Thymus (tissue), 11 donors: ENCODE measurements at regions not wholly inside any gene's neighbourhood (a gene's known extent, or its start where the extent isn't known, plus 50 kb on each side); places are given as distances from the start of the nearest gene placed in this dataset.

Experiments
- DNase-seq, 9 donors: peaks; one replicate each; pipeline ENCODE4 v3.0.0-alpha.2; 2013; ENCODE audit warnings: low spot score in 9 of 9, low read depth in 6 of 9, missing footprints in 1 of 9
- H3K27ac ChIP-seq, 2 donors: one replicate each; pipeline ENCODE4 v1.5.1; 2013; ENCODE audit warnings: control low read depth in 1 of 2, low read depth in 1 of 2, low read length in 1 of 2, mild to moderate bottlenecking in 1 of 2, moderate library complexity in 1 of 2
- H3K27me3 ChIP-seq, 2 donors: one replicate each; pipeline ENCODE4 v1.5.1; 2013; ENCODE audit warnings: low read length in 1 of 2; ENCODE audit not compliant: control insufficient read depth in 2 of 2, insufficient read depth in 1 of 2
- H3K36me3 ChIP-seq, 2 donors: one replicate each; pipeline ENCODE4 v1.5.1; 2013; ENCODE audit warnings: low read length in 1 of 2, mild to moderate bottlenecking in 1 of 2, moderate library complexity in 1 of 2; ENCODE audit not compliant: control insufficient read depth in 2 of 2, insufficient read depth in 2 of 2
- H3K4me1 ChIP-seq, 2 donors: one replicate each; pipeline ENCODE4 v1.5.1; 2013; ENCODE audit warnings: low read length in 2 of 2; ENCODE audit not compliant: control insufficient read depth in 2 of 2, insufficient read depth in 2 of 2
- H3K4me3 ChIP-seq, 2 donors: one replicate each; pipeline ENCODE4 v1.5.1; 2013; ENCODE audit warnings: low read length in 2 of 2, control low read depth in 1 of 2, mild to moderate bottlenecking in 1 of 2
- H3K9me3 ChIP-seq, 2 donors: one replicate each; pipeline ENCODE4 v1.5.1; 2013; ENCODE audit warnings: low read length in 1 of 2, mild to moderate bottlenecking in 1 of 2; ENCODE audit not compliant: control insufficient read depth in 2 of 2, insufficient read depth in 1 of 2
- WGBS: extraction: QIAGEN DNeasy Blood & Tissue Kit; methylation state at CpG from one replicate; pipeline ENCODE4 v1.1.7; 2013; 5-methylcytosine and 5-hydroxymethylcytosine counted together
- donor health status: healthy.

DNA sequence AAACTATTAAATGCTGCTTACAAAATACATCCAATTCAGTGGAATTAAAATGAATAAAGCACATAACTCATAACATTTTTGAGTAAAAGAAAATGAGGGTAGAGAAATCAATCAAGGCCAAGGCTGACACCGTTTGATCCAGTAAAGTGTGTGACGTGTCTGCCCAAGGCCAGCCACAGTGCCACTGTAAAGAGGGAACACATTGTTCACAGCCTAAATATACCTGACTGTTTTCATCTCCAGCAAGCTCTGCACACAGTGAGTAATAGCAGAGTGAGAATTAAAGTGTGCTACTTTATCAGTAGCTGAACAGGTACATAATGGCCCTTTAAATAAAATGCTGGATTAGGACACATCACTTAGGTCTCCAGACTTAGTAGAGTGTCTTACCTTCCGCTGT, 130.8 kb upstream of the DPP6 start:
- Histone ChIP-seq H3K4me1 (no peaks in the 10 kb centered on the region), H3K27ac (no peak overlapping the region), H3K36me3 (no peaks in the 10 kb centered on the region), H3K4me3 (no peak overlapping the region), H3K9me3 (peaks cover 0 to 6% of the 10 kb centered on the region in 2 donors), H3K27me3 (no peaks in the 10 kb centered on the region)
- 90% methylated on average over 3 of the region's 3 CpGs for WGBS
- DNase-seq: no peak

DNA sequence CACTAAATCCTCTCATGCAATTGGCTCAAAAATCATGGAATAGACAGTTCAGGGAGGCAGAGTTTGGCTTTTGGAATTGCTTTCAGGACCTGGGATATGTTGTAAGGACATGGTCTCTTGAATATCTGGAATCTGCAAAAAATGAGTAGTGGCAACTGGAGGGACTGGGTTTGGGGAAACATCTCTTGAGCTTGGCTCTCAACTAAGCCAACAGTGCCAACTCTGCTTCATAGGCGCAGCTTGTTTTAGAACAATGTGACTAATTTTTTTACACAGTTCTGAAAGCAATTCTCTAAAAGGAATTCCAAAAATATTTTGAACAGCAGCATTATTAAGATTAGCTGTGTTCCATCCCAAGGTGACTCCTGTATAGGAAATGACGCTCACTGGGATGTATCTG, 121.5 kb upstream of the DPP6 start:
- Histone ChIP-seq H3K4me1 (no peaks in the 10 kb centered on the region), H3K27me3 (no peaks in the 10 kb centered on the region), H3K9me3 (no peaks in the 10 kb centered on the region), H3K36me3 (no peaks in the 10 kb centered on the region), H3K4me3 (no peak overlapping the region), H3K27ac (no peak overlapping the region)
- DNase-seq: no peak
- 88% methylated on average over 2 of the region's 2 CpGs for WGBS

DNA sequence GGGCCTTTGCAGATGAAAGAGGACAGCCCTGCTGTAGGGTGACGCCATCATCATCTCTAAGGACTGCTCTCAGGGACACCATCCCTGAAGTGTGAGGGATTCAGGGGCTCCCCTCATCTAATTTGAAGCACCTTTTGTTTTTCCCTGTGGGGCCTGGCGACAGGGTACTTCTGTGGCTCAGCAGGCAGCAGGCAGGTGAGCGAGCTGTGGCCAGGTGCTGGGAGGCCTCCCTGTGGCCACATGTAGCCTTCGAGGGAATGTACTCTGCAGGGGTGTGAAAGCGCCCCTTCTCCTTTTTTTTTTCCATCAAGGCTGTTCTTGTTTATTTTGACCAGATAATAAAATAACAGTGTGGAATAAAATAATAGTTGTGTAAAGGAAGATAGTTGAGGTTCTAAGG, 118.2 kb upstream of the DPP6 start:
- Histone ChIP-seq H3K4me1 (no peaks in the 10 kb centered on the region), H3K36me3 (no peaks in the 10 kb centered on the region), H3K9me3 (no peaks in the 10 kb centered on the region), H3K27me3 (no peaks in the 10 kb centered on the region), H3K4me3 (no peak overlapping the region), H3K27ac (no peak overlapping the region)
- WGBS: 85% methylated on average over 5 of the region's 5 CpGs
- DNase-seq: no peak

DNA sequence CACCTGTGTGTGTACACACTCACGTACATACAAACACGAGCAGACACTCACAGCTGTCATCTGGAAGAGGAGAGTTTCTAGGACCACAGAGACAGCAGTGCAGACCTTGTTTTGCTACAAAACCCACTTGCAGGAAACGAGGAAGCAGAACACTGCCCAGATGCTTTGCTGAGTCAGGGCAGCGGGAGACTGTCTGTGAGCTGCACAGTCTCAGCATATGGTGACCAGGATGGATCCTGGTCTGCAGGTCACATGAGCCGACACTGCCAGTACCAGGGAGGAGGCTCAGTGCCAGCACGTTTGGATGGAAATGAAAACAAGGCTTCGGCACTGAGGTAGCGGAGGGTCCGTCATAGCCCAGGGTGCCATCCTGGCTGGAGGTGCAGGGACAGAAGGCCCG, 117.6 kb upstream of the DPP6 start:
- Histone ChIP-seq H3K9me3 (no peaks in the 10 kb centered on the region), H3K36me3 (no peaks in the 10 kb centered on the region), H3K27ac (no peak overlapping the region), H3K4me3 (no peak overlapping the region), H3K4me1 (peaks cover 0 to 2% of the 10 kb centered on the region in 2 donors), H3K27me3 (no peaks in the 10 kb centered on the region)
- DNase-seq: no peak
- WGBS: 63% methylated on average over 10 of the region's 10 CpGs

DNA sequence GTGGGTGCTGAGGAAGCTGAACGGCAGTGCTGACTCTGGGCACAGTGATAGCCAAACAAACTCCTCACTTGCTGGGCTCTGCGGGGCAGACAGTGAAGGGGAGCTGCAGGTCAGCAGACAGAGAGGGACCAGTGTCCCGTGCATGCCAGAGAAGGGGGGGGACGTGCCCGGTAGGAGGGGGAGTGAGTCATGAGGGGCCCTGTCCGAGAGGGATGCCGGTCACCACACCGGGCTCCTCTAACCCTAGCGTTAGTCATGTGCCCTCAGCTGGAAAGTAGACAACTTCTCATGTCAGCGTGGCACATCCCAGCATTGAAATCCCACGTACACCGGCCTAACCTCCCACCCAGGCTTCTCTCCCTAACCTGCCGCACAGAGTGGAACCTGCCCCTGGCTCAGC, 117.1 kb upstream of the DPP6 start:
- no peak overlapping the region for H3K27ac ChIP-seq
- no peak for DNase-seq
- H3K27me3 ChIP-seq: no peaks in the 10 kb centered on the region
- no peaks in the 10 kb centered on the region for H3K9me3 ChIP-seq
- H3K4me1 ChIP-seq: peaks cover 0 to 2% of the 10 kb centered on the region in 2 donors
- H3K36me3 ChIP-seq: no peaks in the 10 kb centered on the region
- 89% methylated on average over 13 of the region's 13 CpGs for WGBS
- no peak overlapping the region for H3K4me3 ChIP-seq

DNA sequence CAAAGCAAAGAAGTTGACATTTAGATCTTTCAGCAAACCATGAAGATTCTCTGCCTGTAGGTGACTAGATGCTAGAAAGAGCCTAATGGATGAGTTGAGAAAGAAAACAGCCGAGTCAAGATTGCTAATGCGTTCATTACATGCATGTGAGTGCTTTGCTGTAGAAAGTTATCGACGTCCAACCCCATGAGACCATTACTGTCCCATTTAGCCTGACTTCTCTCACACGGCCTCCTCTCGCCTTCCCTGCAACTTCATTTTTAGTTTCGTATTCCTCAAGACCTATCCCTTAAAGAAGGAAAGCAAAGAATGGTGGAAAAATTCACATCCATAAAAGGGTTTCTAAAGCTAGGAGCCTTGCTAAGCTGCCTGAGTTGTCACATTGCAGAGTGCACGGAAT, 113.7 kb upstream of the DPP6 start:
- DNase-seq: no peak
- 95% methylated on average over 8 of the region's 8 CpGs for WGBS

DNA sequence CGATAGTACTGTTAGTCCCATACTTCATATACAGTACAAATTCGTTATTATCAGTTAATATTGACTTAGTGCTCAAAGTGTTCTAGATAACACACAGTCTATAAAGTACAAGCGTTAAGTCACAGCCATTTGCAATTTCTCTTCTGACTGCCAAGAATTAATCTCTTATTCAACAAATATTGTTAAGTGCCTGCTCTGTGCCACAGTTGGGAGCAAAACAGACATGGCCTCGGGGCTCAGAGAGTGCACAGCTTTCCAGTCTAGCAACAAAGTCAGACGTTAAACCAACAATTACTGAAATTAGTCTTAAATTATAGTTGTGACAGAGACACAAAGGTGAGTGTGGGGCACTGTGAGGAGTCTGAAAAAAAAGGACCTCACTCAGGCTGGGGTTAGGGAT, 113.0 kb upstream of the DPP6 start:
- H3K4me1 ChIP-seq: peaks cover 0 to 2% of the 10 kb centered on the region in 2 donors
- no peaks in the 10 kb centered on the region for H3K9me3 ChIP-seq
- no peak overlapping the region for H3K27ac ChIP-seq
- no peaks in the 10 kb centered on the region for H3K27me3 ChIP-seq
- H3K36me3 ChIP-seq: no peaks in the 10 kb centered on the region
- DNase-seq: no peak
- WGBS: 88% methylated on average over 5 of the region's 5 CpGs
- H3K4me3 ChIP-seq: no peak overlapping the region

More for the DNA sequence above, 113.7 kb upstream of the DPP6 start:
- H3K36me3 ChIP-seq: no peaks in the 10 kb centered on the region
- peaks cover 0 to 2% of the 10 kb centered on the region in 2 donors for H3K4me1 ChIP-seq
- H3K27ac ChIP-seq: no peak overlapping the region
- no peak overlapping the region for H3K4me3 ChIP-seq
- no peaks in the 10 kb centered on the region for H3K9me3 ChIP-seq
- no peaks in the 10 kb centered on the region for H3K27me3 ChIP-seq

DNA sequence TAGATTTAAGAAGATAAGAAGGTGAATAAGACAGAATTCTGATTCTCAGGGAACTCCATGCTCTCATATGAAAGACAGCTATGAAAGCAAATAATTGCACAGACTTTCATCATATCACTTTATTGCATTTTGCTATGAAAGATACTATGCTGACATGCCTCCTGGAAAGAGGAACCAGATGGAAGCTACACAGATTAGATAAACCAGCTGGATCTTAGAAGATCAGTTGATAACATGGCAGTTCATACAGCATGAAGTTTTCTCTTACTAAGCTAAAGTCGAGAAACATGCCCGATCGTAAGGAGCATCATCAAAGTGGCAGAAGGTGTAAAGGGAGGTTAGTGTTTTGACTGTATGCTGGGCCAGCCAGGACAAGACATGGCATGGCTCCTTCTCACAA, 112.5 kb upstream of the DPP6 start:
- Histone ChIP-seq H3K36me3 (no peaks in the 10 kb centered on the region), H3K27ac (no peak overlapping the region), H3K4me3 (no peak overlapping the region), H3K27me3 (no peaks in the 10 kb centered on the region), H3K4me1 (peaks cover 0 to 2% of the 10 kb centered on the region in 2 donors), H3K9me3 (no peaks in the 10 kb centered on the region)
- WGBS: 90% methylated on average over 3 of the region's 3 CpGs
- no peak for DNase-seq

DNA sequence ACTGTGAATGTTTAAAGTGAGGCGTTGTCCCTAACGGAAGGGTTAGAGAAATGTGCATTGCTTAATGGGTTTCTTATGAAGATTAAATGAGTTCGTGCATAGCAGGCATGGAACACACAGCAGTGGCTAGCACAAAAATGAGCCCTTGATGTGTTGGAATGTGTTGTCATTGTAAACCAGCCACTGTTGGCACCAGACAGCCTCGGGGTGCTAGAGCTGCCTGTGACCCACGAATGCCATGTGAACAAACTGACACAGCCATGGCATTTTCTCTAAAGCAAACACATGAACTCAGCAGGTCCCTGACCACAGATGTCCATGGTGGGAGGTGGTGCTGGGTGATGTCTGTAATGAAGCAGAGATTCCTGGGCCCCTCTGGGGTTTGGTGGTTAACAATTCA, 111.1 kb upstream of the DPP6 start:
- Histone ChIP-seq H3K4me3 (no peak overlapping the region), H3K4me1 (peaks cover 0 to 2% of the 10 kb centered on the region in 2 donors), H3K27ac (no peak overlapping the region), H3K9me3 (no peaks in the 10 kb centered on the region), H3K36me3 (no peaks in the 10 kb centered on the region), H3K27me3 (no peaks in the 10 kb centered on the region)
- 79% methylated on average over 5 of the region's 5 CpGs for WGBS
- no peak for DNase-seq

DNA sequence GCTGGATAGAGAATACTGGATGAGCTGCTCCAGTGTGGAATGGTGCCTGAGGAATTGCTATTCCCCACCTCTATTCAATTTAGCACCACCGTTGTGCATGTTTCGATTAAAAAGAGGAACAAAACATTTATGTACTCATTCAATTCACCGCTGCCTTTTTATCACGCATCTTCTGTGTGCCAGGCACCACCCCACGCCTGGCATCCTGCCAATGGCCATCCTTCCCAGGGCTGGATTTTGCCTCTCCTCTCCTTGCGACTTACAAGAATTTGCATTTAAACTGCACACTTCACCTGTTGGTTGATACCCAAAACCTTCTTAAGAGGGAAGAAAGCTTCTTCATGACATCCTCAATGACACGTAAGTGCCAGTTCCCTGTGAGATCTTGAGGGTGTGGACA, 110.2 kb upstream of the DPP6 start:
- Histone ChIP-seq H3K4me1 (peaks cover 0 to 2% of the 10 kb centered on the region in 2 donors), H3K9me3 (no peaks in the 10 kb centered on the region), H3K4me3 (no peak overlapping the region), H3K27ac (no peak overlapping the region), H3K36me3 (no peaks in the 10 kb centered on the region), H3K27me3 (no peaks in the 10 kb centered on the region)
- 91% methylated on average over 7 of the region's 7 CpGs for WGBS
- DNase-seq: no peak
